Activated B cell treated with CpG ODN at 0.5 μM for 24 hours (primary cell): ENCODE measurements at regions not wholly inside any gene's neighbourhood (a gene's known extent, or its start where the extent isn't known, plus 50 kb on each side); places are given as distances from the start of the nearest gene placed in this dataset.

Experiments
- ATAC-seq: fragments of 200-7000 bp; cut with Tn5 transposase; one replicate; pipeline ENCODE4 v1.10.0; 2021; ENCODE audit warnings: low read depth, mild to moderate bottlenecking, moderate library complexity
- CTCF ChIA-PET: fragments of 350-600 bp; sonication (Branson Sonifier 250); formaldehyde crosslinking; loops from one replicate; lab custom pipeline; 2021; ENCODE audit warnings: antibody characterized with exemption; lab: Charles Lee
- POLR2A ChIA-PET: fragments of 350-600 bp; sonication (Branson Sonifier 250); formaldehyde crosslinking; loops from one replicate; lab custom pipeline; 2021; ENCODE audit warnings: antibody characterized with exemption; lab: Charles Lee
- DNase-seq: peaks from one replicate; pipeline ENCODE4 v3.0.0; 2022
- H3K27ac Mint-ChIP-seq: one replicate; pipeline ENCODE4 v1.8.0; 2020; ENCODE audit warnings: mixed read lengths
- H3K27me3 Mint-ChIP-seq: one replicate; pipeline ENCODE4 v1.8.0; 2021; ENCODE audit warnings: mixed read lengths
- H3K36me3 Mint-ChIP-seq: one replicate; pipeline ENCODE4 v1.8.0; 2021; ENCODE audit warnings: low read depth, mixed read lengths
- H3K4me1 Mint-ChIP-seq: one replicate; pipeline ENCODE4 v1.8.0; 2021; ENCODE audit warnings: mixed read lengths
- H3K4me3 Mint-ChIP-seq: one replicate; pipeline ENCODE4 v1.8.0; 2020; ENCODE audit warnings: mild to moderate bottlenecking, mixed read lengths
- H3K9me3 Mint-ChIP-seq: one replicate; pipeline ENCODE4 v1.8.0; 2020; ENCODE audit warnings: mixed read lengths
- intact Hi-C: fragments of 100-400 bp; cut with micrococcal nuclease; formaldehyde crosslinking; loops from one replicate; pipeline ENCODE4 v1.15.1; 2024
- TF ChIP-seq, protein P1 (sequence below): fragments of 200-600 bp; IDR thresholded peaks from one replicate; pipeline ENCODE4 v1.8.0; 2022; ENCODE audit warnings: antibody characterized with exemption, mild to moderate bottlenecking

GRCh38 chr19:30908262-30908771 lies 440.9 kb downstream of the TSHZ3 start:
- CTCF ChIA-PET, result no interaction called here
- Mint-ChIP-seq H3K4me1 (no peaks in the 10 kb centered on the region), H3K27me3 (no peaks in the 10 kb centered on the region), H3K4me3 (no peak overlapping the region), H3K27ac (no peak overlapping the region), H3K9me3 (peaks cover 5% of the 10 kb centered on the region), H3K36me3 (no peaks in the 10 kb centered on the region)
- DNase-seq (no peak), ATAC-seq (no peak)
- TF ChIP-seq, protein P1, sequence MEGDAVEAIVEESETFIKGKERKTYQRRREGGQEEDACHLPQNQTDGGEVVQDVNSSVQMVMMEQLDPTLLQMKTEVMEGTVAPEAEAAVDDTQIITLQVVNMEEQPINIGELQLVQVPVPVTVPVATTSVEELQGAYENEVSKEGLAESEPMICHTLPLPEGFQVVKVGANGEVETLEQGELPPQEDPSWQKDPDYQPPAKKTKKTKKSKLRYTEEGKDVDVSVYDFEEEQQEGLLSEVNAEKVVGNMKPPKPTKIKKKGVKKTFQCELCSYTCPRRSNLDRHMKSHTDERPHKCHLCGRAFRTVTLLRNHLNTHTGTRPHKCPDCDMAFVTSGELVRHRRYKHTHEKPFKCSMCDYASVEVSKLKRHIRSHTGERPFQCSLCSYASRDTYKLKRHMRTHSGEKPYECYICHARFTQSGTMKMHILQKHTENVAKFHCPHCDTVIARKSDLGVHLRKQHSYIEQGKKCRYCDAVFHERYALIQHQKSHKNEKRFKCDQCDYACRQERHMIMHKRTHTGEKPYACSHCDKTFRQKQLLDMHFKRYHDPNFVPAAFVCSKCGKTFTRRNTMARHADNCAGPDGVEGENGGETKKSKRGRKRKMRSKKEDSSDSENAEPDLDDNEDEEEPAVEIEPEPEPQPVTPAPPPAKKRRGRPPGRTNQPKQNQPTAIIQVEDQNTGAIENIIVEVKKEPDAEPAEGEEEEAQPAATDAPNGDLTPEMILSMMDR, result no peak
- intact Hi-C loops, result no loop called here
- POLR2A ChIA-PET, result no interaction called here

DNA sequence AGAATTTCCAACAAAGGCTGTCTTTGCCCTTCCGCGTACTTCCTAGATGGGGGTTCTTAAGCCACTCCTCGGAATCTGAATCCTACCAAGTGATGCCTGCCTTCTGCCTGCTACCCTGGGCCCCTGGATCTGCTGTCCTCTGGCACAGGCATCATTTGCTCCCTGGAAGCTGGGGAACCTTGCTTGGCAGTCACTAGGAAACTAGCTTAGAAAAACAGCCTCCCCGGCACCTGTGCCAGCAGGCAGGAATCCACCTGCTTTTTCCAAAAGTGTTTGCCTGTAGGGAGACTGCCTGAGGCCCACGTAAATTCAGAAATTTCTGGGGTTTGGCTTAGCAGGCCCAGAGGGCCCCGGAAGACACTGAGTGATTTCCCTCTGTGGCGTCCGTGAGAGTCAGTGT lies 442.4 kb downstream of the TSHZ3 start:
- Mint-ChIP-seq H3K4me1 (no peaks in the 10 kb centered on the region), H3K9me3 (peaks cover 5% of the 10 kb centered on the region), H3K27ac (no peak overlapping the region), H3K4me3 (no peak overlapping the region), H3K36me3 (no peaks in the 10 kb centered on the region), H3K27me3 (no peaks in the 10 kb centered on the region)
- ATAC-seq (no peak), DNase-seq (no peak)
- intact Hi-C loops, result no loop called here
- TF ChIP-seq, protein P1, result no peak
- CTCF ChIA-PET, result no interaction called here
- POLR2A ChIA-PET, result no interaction called here

GRCh38 chr19:30900051-30900450 lies 449.2 kb downstream of the TSHZ3 start:
- Mint-ChIP-seq H3K27ac (no peak overlapping the region), H3K4me1 (no peaks in the 10 kb centered on the region)
- intact Hi-C loops, result no loop called here

DNA sequence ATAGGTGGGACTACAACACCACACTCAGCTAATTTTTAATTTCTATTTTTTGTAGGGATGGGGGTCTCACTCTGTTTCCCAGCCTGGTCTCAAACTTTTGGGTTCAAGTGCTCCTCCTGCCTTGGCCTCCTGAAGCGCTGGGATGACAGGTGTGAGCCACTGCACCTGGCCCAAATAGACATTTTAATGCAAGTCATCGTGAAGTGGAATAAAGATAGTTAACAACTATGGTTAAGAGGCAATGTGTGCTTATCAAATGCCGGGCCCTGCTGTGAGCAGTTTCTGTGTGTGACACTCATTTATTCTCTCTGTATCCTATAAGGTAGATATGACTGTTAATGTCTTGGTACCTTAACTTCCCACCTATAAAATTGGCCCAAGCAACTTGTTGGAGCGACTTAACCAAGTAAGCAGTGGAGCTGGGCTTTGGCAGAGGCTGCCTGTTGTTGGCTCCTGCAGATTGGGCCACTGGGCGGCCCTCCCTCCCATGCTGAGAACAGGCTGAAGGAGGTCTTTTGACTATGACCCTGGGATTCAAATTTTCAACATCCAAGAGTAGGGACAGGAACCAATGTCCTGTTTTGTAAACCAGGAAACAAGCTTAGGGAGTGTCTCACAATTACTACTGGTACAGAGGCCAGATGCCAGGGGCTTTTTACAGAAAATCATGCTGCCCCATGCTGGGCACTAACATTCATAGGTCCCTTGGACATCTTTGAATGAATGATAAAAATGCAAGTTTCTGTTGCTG lies 450.7 kb downstream of the TSHZ3 start:
- Mint-ChIP-seq H3K4me1 (no peaks in the 10 kb centered on the region), H3K36me3 (no peaks in the 10 kb centered on the region), H3K27me3 (no peaks in the 10 kb centered on the region), H3K4me3 (no peak overlapping the region), H3K9me3 (no peaks in the 10 kb centered on the region), H3K27ac (no peak overlapping the region)
- intact Hi-C loops, result no loop called here
- ChIA-PET CTCF (no interaction called here), POLR2A (no interaction called here)
- no peak for ATAC-seq
- TF ChIP-seq, protein P1, result no peak
- no peak for DNase-seq

More at GRCh38 chr19:30900051-30900450, 449.2 kb downstream of the TSHZ3 start:
- no peak overlapping the region for H3K4me3 Mint-ChIP-seq
- POLR2A ChIA-PET, result no interaction called here
- ATAC-seq, result no peak
- CTCF ChIA-PET, result no interaction called here
- no peak for DNase-seq
- no peaks in the 10 kb centered on the region for H3K36me3 Mint-ChIP-seq
- TF ChIP-seq, protein P1, result no peak
- H3K27me3 Mint-ChIP-seq, result no peaks in the 10 kb centered on the region
- peaks cover 2% of the 10 kb centered on the region for H3K9me3 Mint-ChIP-seq

DNA sequence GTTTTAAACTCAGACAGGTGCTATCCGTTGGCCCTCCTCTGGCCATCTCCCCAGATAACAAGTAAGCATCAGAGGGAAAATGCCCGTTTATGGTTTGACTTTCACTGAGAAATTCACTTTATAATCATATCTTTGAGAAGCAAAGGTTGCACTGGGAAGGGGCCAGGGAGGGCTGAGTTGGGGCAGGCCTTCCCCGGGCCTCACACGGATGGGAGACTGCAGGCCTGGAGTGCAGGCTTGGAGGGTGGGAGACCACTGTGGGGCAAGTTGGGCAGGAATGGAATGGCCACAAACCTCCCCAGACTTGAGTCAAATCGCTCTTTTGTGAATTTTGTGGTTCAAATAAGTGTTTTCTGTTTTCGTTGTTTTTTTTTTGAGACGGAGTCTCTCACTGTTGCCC lies 451.7 kb downstream of the TSHZ3 start:
- intact Hi-C loops, result no loop called here
- Mint-ChIP-seq H3K9me3 (no peaks in the 10 kb centered on the region), H3K36me3 (no peaks in the 10 kb centered on the region), H3K4me3 (no peak overlapping the region), H3K4me1 (no peaks in the 10 kb centered on the region), H3K27ac (no peak overlapping the region), H3K27me3 (no peaks in the 10 kb centered on the region)
- ATAC-seq, result no peak
- CTCF ChIA-PET, result no interaction called here
- POLR2A ChIA-PET, result no interaction called here
- no peak for DNase-seq
- TF ChIP-seq, protein P1, result no peak
